WTC11 (cell line): ENCODE measurements at regions not wholly inside any gene's neighbourhood (a gene's known extent, or its start where the extent isn't known, plus 50 kb on each side); places are given as distances from the start of the nearest gene placed in this dataset.

ENCODE experiments used
- ARID4B ChIP-seq: sonication (generic); formaldehyde crosslinking; IDR thresholded peaks from 2 replicates; pipeline ENCODE4 v1.8.0; 2023; ENCODE audit warnings: missing genetic modification reagents, mild to moderate bottlenecking, borderline replicate concordance
- CBFB ChIP-seq: sonication (generic); formaldehyde crosslinking; IDR thresholded peaks from 2 replicates; pipeline ENCODE4 v1.8.1; 2022; ENCODE audit warnings: mild to moderate bottlenecking, low read depth, missing genetic modification reagents
- CREB1 ChIP-seq: sonication (generic); formaldehyde crosslinking; IDR thresholded peaks from 2 replicates; pipeline ENCODE4 v1.8.0; 2023; ENCODE audit warnings: mild to moderate bottlenecking, missing genetic modification reagents
- CTCF ChIP-seq: fragments of 200-600 bp; IDR thresholded peaks from 2 replicates; pipeline ENCODE4 v1.8.0; 2022; ENCODE audit warnings: antibody characterized with exemption
- E2F1 ChIP-seq: sonication (generic); formaldehyde crosslinking; IDR thresholded peaks from 2 replicates; pipeline ENCODE4 v1.8.0; 2022; ENCODE audit warnings: mild to moderate bottlenecking, missing genetic modification reagents
- ETV6 ChIP-seq: sonication (generic); formaldehyde crosslinking; IDR thresholded peaks from 2 replicates; pipeline ENCODE4 v1.8.1; 2022; ENCODE audit warnings: mild to moderate bottlenecking, missing genetic modification reagents
- KAT7 ChIP-seq: sonication (generic); formaldehyde crosslinking; IDR thresholded peaks from 2 replicates; pipeline ENCODE4 v1.8.1; 2023; ENCODE audit warnings: missing genetic modification reagents, mild to moderate bottlenecking, borderline replicate concordance
- NFE2L1 ChIP-seq: sonication (generic); formaldehyde crosslinking; IDR thresholded peaks from 2 replicates; pipeline ENCODE4 v1.8.1; 2023; ENCODE audit warnings: missing genetic modification reagents
- OVOL2 ChIP-seq: fragments of 250-450 bp; sonication (Bioruptor Pico); IDR thresholded peaks from 2 replicates; pipeline ENCODE4 v1.9.0; 2021; ENCODE audit warnings: mild to moderate bottlenecking, borderline replicate concordance
- TEAD4 ChIP-seq: sonication (generic); formaldehyde crosslinking; IDR thresholded peaks from 2 replicates; pipeline ENCODE4 v1.8.0; 2022; ENCODE audit warnings: mild to moderate bottlenecking, missing genetic modification reagents
- ZNF423 ChIP-seq: fragments of 250-450 bp; sonication (Bioruptor Pico); IDR thresholded peaks from 2 replicates; pipeline ENCODE4 v2.1.2; 2022; ENCODE audit warnings: mild to moderate bottlenecking, moderate library complexity

- TF ChIP-seq E2F1 (CRISPR knock-in tag) (no peak), CTCF (no peak), CBFB (CRISPR knock-in tag) (no peak), ETV6 (CRISPR knock-in tag) (no peak), OVOL2 (CRISPR knock-in tag) (no peak), ZNF423 (CRISPR knock-in tag) (no peak), TEAD4 (no peak), NFE2L1 (CRISPR knock-in tag) (no peak), CREB1 (CRISPR knock-in tag) (no peak), ARID4B (CRISPR knock-in tag) (no peak), KAT7 (no peak)
These were observed 1123.5 kb downstream of the ROBO2 start for GRCh38 chr3:78163379-78163778.
